GM13976 (cell line): ENCODE measurements at regions not wholly inside any gene's neighbourhood (a gene's known extent, or its start where the extent isn't known, plus 50 kb on each side); places are given as distances from the start of the nearest gene placed in this dataset.

ENCODE experiments used
- DNase-seq: peaks from one replicate; pipeline ENCODE4 v3.0.0; 2012; ENCODE audit warnings: low spot score
- in situ Hi-C: fragments of 300-500 bp; cut with MboI; formaldehyde crosslinking; loops from one replicate; pipeline ENCODE4 v1.12.0; 2022; ENCODE audit warnings: low sequenced_read_pairs, mixed read lengths, inconsistent platforms; ENCODE audit not compliant: unreplicated experiment
- TF ChIP-seq, protein P1 (sequence below): IDR thresholded peaks from 2 replicates; pipeline ENCODE4 v1.5.1; 2012; ENCODE audit warnings: borderline replicate concordance, mild to moderate bottlenecking; ENCODE audit not compliant: insufficient read depth; ENCODE audit errors: extremely low read depth, missing control alignments, control extremely low read depth

DNA sequence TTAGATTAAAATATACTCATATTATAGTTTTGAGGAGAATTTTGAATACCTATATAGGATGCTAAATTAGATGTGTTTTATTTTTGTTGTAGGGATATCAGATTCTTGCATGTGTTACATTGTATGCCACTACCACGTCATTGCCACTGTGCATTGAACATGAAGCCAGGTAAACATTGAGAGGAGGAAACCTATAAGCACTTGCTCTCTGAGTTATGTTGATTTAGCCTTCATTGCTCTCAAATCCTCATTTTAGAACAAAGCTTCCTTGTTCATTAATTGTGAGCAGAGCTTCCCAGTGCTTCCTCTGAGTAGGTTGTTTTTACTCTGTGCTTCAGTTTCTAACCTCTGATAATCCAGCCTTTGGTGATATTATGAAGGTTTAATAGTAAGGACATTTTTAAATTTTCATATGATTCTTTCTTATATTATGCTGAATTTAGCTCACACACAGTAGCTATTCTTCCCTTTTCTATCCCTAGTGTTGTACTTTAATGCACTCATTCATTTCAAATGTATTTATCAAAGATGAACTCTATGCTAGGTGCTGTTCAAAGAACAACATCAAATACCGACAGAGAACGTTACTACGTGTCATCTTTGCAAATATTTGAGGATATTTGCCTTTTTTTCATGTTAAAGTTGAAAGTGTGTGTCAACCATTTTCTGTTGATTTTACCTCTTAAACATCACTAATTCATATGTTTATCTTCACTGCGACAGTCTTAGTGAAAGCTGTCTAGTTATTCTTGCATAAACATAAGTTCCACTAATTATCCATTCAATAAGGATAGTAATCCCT lies 1448.0 kb upstream of the MIR17HG start:
- in situ Hi-C loops = no loop called here
- TF ChIP-seq, protein P1, sequence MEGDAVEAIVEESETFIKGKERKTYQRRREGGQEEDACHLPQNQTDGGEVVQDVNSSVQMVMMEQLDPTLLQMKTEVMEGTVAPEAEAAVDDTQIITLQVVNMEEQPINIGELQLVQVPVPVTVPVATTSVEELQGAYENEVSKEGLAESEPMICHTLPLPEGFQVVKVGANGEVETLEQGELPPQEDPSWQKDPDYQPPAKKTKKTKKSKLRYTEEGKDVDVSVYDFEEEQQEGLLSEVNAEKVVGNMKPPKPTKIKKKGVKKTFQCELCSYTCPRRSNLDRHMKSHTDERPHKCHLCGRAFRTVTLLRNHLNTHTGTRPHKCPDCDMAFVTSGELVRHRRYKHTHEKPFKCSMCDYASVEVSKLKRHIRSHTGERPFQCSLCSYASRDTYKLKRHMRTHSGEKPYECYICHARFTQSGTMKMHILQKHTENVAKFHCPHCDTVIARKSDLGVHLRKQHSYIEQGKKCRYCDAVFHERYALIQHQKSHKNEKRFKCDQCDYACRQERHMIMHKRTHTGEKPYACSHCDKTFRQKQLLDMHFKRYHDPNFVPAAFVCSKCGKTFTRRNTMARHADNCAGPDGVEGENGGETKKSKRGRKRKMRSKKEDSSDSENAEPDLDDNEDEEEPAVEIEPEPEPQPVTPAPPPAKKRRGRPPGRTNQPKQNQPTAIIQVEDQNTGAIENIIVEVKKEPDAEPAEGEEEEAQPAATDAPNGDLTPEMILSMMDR = no peak
- no peak for DNase-seq

DNA sequence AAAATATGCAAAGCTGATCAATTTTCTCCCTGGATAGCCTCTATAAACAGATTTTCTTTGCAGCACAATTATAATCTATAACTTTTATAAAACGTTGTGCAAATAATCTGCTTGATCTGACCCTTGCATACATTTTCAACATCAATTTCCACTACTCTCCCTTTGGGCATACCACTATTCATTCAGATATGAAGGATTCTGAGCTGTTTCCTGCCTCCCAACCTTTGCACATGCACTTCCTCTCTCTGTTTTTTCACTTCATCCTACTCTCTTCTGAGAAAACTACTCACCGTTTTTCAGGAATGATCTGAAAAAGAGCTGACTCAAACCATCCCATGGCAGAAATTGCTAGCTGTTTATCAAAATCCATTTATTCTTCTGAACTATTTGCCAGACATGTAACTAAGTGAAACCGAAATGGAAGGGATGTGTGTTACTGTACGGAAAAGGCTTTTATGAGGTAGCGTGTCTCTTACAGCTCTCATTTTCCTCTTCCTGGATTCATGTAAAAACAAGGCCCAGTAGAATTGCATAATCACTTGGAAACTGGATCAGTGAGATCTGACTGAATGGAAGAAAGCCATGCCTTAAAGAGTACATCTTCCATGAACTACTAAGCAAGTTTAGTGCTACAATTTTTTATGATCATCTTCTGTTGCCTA lies 1447.3 kb upstream of the MIR17HG start:
- in situ Hi-C loops = no loop called here
- no peak for DNase-seq
- TF ChIP-seq, protein P1 = no peak

DNA sequence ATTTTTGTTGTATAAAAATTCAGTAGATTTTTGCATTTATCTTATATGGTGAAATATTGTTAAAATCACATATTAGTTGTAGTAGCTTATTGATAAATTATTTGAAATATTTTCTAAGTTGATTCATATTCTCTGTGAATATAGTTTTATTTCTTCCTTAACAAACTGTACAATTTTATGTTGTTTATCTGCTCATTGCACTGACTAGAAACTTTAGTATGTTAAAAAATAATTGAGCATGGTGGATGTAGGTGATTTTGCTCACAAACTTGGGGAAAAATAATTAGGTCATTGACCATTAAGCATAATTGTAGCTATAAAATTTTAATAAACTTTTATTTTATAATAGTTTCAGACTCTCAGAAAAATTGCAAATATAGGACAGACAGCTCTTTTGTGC lies 1445.3 kb upstream of the MIR17HG start:
- DNase-seq = no peak
- in situ Hi-C loops = no loop called here
- TF ChIP-seq, protein P1 = no peak

DNA sequence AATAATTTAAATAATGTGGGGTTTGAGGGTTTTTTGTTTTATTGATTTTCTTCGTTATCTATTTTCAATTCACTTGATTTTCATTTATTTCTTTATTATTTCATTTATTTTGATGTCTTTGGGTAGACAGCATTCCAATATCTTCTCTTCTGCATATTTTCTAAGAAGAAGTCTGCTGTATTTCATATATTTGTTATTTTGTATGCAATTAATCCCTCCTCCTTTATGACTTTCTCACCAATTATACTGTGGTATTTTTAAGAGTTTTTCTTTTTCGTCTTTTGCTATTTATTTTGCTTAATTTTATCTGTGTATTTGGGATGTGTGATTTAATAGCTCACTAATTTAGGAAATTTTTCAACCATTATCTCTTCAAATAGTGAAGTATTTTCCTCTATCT lies 1444.4 kb upstream of the MIR17HG start:
- in situ Hi-C loops = no loop called here
- no peak for DNase-seq
- TF ChIP-seq, protein P1 = no peak

DNA sequence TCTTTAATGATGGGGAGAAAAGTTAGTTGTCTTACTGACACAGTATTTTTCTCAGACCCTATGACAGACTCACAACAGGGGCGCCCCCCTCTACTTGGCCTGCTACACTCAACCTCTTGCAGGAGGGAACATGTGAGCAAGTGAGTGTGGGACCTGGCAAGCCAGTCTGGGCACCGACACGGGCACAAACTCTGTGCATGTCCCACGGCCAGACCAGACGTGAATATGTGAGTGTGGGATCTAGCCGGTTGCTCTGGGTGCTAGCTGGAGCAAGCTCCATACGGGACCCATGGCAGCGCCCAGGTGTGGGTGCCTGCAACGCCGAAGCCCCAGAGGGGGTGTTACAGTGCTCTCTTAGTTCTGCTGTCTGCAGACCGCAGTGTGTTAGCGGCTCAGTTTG lies 1437.3 kb upstream of the MIR17HG start:
- in situ Hi-C loops = no loop called here
- DNase-seq = no peak
- TF ChIP-seq, protein P1 = no peak

DNA sequence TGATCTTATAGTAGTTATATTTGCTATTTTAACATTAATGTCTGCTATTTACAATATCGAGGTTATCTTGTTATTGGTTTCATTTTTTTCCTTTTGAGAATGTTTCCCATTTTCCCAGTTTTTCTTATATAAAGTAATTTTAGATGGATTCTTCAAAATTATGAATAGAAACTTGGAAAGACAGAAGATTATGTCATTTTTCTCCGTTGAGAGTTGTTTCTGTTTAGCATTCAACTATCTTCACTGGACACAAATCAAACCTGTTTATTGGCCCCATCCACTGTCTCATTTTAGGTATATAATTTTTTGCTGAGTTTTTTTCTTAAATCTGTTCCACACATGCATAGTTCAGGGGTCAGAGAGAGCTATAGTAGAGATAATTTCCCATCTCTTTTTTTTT lies 1430.9 kb upstream of the MIR17HG start:
- no peak for DNase-seq
- TF ChIP-seq, protein P1 = no peak
- in situ Hi-C loops = no loop called here
